Adrenal gland (tissue), 5 donors: ENCODE measurements at regions not wholly inside any gene's neighbourhood (a gene's known extent, or its start where the extent isn't known, plus 50 kb on each side); places are given as distances from the start of the nearest gene placed in this dataset.
"Not testable (repeated sequence)": the region's sequence is repeated elsewhere in the genome, so short reads cannot be mapped to it uniquely, and the experiment has no call there.

Experiments used
- POLR2A ChIP-seq, 2 donors: fragments of 450-650 bp; IDR thresholded peaks; one replicate each; pipeline ENCODE4 v1.6.1; 2017; ENCODE audit warnings: antibody characterized with exemption in 2 of 2, mild to moderate bottlenecking in 2 of 2, moderate library complexity in 1 of 2
- TF ChIP-seq, protein P1 (sequence below), 6 experiments: fragments of 450-650 bp in 4 of 6; fragments of 200-600 bp in 2 of 6; sonication (generic) in 1 of 6; IDR thresholded peaks; 1 replicate in 5 of 6; 2 replicates in 1 of 6; pipeline versions ENCODE4 v1.5.1 to v1.8.0; 2016 to 2021; ENCODE audit warnings: antibody characterized with exemption in 6 of 6, mild to moderate bottlenecking in 2 of 6, moderate library complexity in 1 of 6
- donor health status: DM: no; HTN: no; CAD: no.

- TF ChIP-seq, protein P1, sequence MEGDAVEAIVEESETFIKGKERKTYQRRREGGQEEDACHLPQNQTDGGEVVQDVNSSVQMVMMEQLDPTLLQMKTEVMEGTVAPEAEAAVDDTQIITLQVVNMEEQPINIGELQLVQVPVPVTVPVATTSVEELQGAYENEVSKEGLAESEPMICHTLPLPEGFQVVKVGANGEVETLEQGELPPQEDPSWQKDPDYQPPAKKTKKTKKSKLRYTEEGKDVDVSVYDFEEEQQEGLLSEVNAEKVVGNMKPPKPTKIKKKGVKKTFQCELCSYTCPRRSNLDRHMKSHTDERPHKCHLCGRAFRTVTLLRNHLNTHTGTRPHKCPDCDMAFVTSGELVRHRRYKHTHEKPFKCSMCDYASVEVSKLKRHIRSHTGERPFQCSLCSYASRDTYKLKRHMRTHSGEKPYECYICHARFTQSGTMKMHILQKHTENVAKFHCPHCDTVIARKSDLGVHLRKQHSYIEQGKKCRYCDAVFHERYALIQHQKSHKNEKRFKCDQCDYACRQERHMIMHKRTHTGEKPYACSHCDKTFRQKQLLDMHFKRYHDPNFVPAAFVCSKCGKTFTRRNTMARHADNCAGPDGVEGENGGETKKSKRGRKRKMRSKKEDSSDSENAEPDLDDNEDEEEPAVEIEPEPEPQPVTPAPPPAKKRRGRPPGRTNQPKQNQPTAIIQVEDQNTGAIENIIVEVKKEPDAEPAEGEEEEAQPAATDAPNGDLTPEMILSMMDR (IDR thresholded peaks at IDR 0.05): not testable (repeated sequence)
- not testable (repeated sequence) for TF ChIP-seq POLR2A (IDR thresholded peaks at IDR 0.05)
Measured at GRCh38 chr15:21174761-21175160, 265.5 kb downstream of the POTEB3 start.
